ENCODE measurements at regions not wholly inside any gene's neighbourhood (a gene's known extent, or its start where the extent isn't known, plus 50 kb on each side); places are given as distances from the start of the nearest gene placed in this dataset.
A peak's percentile ranks its signal among the peaks of the same experiment; 100 is the strongest.
"Not testable (repeated sequence)": the region's sequence is repeated elsewhere in the genome, so short reads cannot be mapped to it uniquely, and the experiment has no call there.

GRCh38 chr22:19605508-19606331, 81.5 kb upstream of the CLDN5 start:
- Histone ChIP-seq H3K27ac (peak overlapping the region; percentile 89 to 97), H3K27me3 (replicated peaks; ENCODE audit: insufficient read depth) (no peaks in the 10 kb centered on the region)
- WGBS, result 70% methylated on average over 26 of the region's 28 CpGs

GRCh38 chr22:19606332-19607191, 82.4 kb upstream of the CLDN5 start:
- TF ChIP-seq CTCF (IDR thresholded peaks at IDR 0.05) (no peak), POLR2AphosphoS5 (IDR thresholded peaks at IDR 0.05) (no peak), POLR2A (IDR thresholded peaks at IDR 0.05) (no peak)
- WGBS, result 80% methylated on average over 16 of the region's 16 CpGs
- Histone ChIP-seq H3K9me3 (no peaks in the 10 kb centered on the region), H3K4me1 (replicated peaks) (peaks cover 26% of the 10 kb centered on the region), H3K36me3 (no peaks in the 10 kb centered on the region), H3K4me3 (no peak overlapping the region), H3K27me3 (replicated peaks; ENCODE audit: insufficient read depth) (no peaks in the 10 kb centered on the region), H3K27ac (peak overlapping the region; percentile 89 to 97)
- DNase-seq (ENCODE audit: low spot score), result no peak
- intact Hi-C loops (cut with DNase I), result no loop called here

More at GRCh38 chr22:19605508-19606331, 81.5 kb upstream of the CLDN5 start:
- intact Hi-C loops (cut with DNase I), result no loop called here
- peak; percentile 88 for DNase-seq (ENCODE audit: low spot score)
- Histone ChIP-seq H3K4me3 (no peak overlapping the region), H3K9me3 (no peaks in the 10 kb centered on the region), H3K4me1 (replicated peaks) (peaks cover 26% of the 10 kb centered on the region), H3K36me3 (no peaks in the 10 kb centered on the region)
- TF ChIP-seq POLR2AphosphoS5 (IDR thresholded peaks at IDR 0.05) (peak; percentile 93), POLR2A (IDR thresholded peaks at IDR 0.05) (peak; percentile 38), CTCF (IDR thresholded peaks at IDR 0.05) (no peak)

- no peaks in the 10 kb centered on the region for H3K27me3 ChIP-seq (replicated peaks; ENCODE audit: insufficient read depth)
- H3K27ac ChIP-seq, result peak overlapping the region; percentile 89 to 97
- TF ChIP-seq POLR2A (IDR thresholded peaks at IDR 0.05) (peak; percentile 72), CTCF (IDR thresholded peaks at IDR 0.05) (no peak), POLR2AphosphoS5 (IDR thresholded peaks at IDR 0.05) (peak; percentile 94)
- 9% methylated on average over 25 of the region's 25 CpGs for WGBS
- intact Hi-C loops (cut with DNase I), result no loop called here
- H3K4me1 ChIP-seq (replicated peaks), result peaks cover 26% of the 10 kb centered on the region
- peak; percentile 96 for DNase-seq (ENCODE audit: low spot score)
- no peak overlapping the region for H3K4me3 ChIP-seq
- no peaks in the 10 kb centered on the region for H3K36me3 ChIP-seq
- H3K9me3 ChIP-seq, result no peaks in the 10 kb centered on the region
Observed at GRCh38 chr22:19607192-19608002, 83.2 kb upstream of the CLDN5 start.

- intact Hi-C loops (cut with DNase I), result no loop called here
- H3K4me3 ChIP-seq, result no peak overlapping the region
- 65% methylated on average over 11 of the region's 11 CpGs for WGBS
- H3K27ac ChIP-seq, result peak overlapping the region; percentile 89 to 97
- H3K36me3 ChIP-seq, result no peaks in the 10 kb centered on the region
- TF ChIP-seq POLR2AphosphoS5 (IDR thresholded peaks at IDR 0.05) (no peak), CTCF (IDR thresholded peaks at IDR 0.05) (no peak), POLR2A (IDR thresholded peaks at IDR 0.05) (no peak)
- H3K4me1 ChIP-seq (replicated peaks), result peaks cover 26% of the 10 kb centered on the region
- no peak for DNase-seq (ENCODE audit: low spot score)
- no peaks in the 10 kb centered on the region for H3K9me3 ChIP-seq
- no peaks in the 10 kb centered on the region for H3K27me3 ChIP-seq (replicated peaks; ENCODE audit: insufficient read depth)
Observed at GRCh38 chr22:19608003-19608690, 83.9 kb upstream of the CLDN5 start.

GRCh38 chr22:19609753-19610152, 85.5 kb upstream of the CLDN5 start:
- WGBS, result 82% methylated on average over 8 of the region's 8 CpGs
- DNase-seq (ENCODE audit: low spot score); H3K9me3 ChIP-seq; H3K27me3 ChIP-seq (replicated peaks; ENCODE audit: insufficient read depth); intact Hi-C loops (cut with DNase I); H3K36me3 ChIP-seq; H3K4me3 ChIP-seq: not testable (repeated sequence)
- Histone ChIP-seq H3K4me1 (replicated peaks) (peaks cover 26% of the 10 kb centered on the region), H3K27ac (peak overlapping the region in 1 of 2 donors; percentile 97)
